Sigmoid colon (tissue), 6 donors: ENCODE measurements at regions not wholly inside any gene's neighbourhood (a gene's known extent, or its start where the extent isn't known, plus 50 kb on each side); places are given as distances from the start of the nearest gene placed in this dataset.

Experiments used
- DNase-seq: peaks from one replicate; pipeline ENCODE4 v3.0.0-alpha.2; 2019
- H3K27ac ChIP-seq, 4 donors: fragments of 200-600 bp; sonication (generic); one replicate each; pipeline ENCODE4 v1.5.1; 2016 to 2019; ENCODE audit warnings: mild to moderate bottlenecking in 1 of 4
- H3K27me3 ChIP-seq, 3 donors: fragments of 200-600 bp; sonication (generic); one replicate each; pipeline ENCODE4 v1.5.1; 2019; ENCODE audit warnings: mild to moderate bottlenecking in 1 of 3
- H3K36me3 ChIP-seq, 4 donors: fragments of 200-600 bp; sonication (generic); one replicate each; pipeline ENCODE4 v1.5.1; 2016 to 2019
- H3K4me1 ChIP-seq, 4 donors: fragments of 200-600 bp; sonication (generic); one replicate each; pipeline ENCODE4 v1.5.1; 2017 to 2019
- H3K4me3 ChIP-seq, 4 donors: fragments of 200-600 bp; sonication (generic); one replicate each; pipeline ENCODE4 v1.5.1; 2017 to 2019; ENCODE audit warnings: mild to moderate bottlenecking in 2 of 4, moderate library complexity in 1 of 4
- H3K9me3 ChIP-seq, 4 donors: fragments of 200-600 bp in 3 of 4; sonication (generic) in 3 of 4; one replicate each; pipeline versions ENCODE4 v1.5.1 to v1.6.1; 2013 to 2019
- CTCF ChIP-seq, 4 experiments: fragments of 450-650 bp in 3 of 4; fragments of 200-600 bp in 1 of 4; IDR thresholded peaks; one replicate each; pipeline ENCODE4 v1.5.1; 2016 to 2019; ENCODE audit warnings: antibody characterized with exemption in 4 of 4, mild to moderate bottlenecking in 3 of 4, moderate library complexity in 2 of 4
- EP300 ChIP-seq, 4 donors: sonication (generic); formaldehyde crosslinking; IDR thresholded peaks; one replicate each; pipeline ENCODE4 v1.6.1; 2017; ENCODE audit warnings: antibody characterized with exemption in 4 of 4
- POLR2A ChIP-seq, 2 donors: fragments of 450-650 bp; IDR thresholded peaks; one replicate each; pipeline ENCODE4 v1.6.1; 2016; ENCODE audit warnings: antibody characterized with exemption in 2 of 2, mild to moderate bottlenecking in 2 of 2, moderate library complexity in 2 of 2
- POLR2AphosphoS5 ChIP-seq, 4 donors: sonication (generic); formaldehyde crosslinking; IDR thresholded peaks; one replicate each; pipeline ENCODE4 v1.6.1; 2017; ENCODE audit warnings: antibody characterized with exemption in 4 of 4
- WGBS, 2 donors: extraction: QIAGEN DNeasy Blood & Tissue Kit; methylation state at CpG; one replicate each; pipeline ENCODE4 v1.1.7; 2013; 5-methylcytosine and 5-hydroxymethylcytosine counted together
- intact Hi-C: fragments of 100-400 bp; cut with DNase I; formaldehyde crosslinking; loops from one replicate; pipeline ENCODE4 v1.15.1; 2023
- donor health status: healthy with polysubstance abuse.
- donor health status: healthy.

- no peak overlapping the region for H3K27ac ChIP-seq
- intact Hi-C loops: no loop called here
- no peak overlapping the region for H3K4me3 ChIP-seq
- no peaks in the 10 kb centered on the region for H3K9me3 ChIP-seq
- DNase-seq: no peak
- no peaks in the 10 kb centered on the region for H3K27me3 ChIP-seq
- H3K4me1 ChIP-seq: no peaks in the 10 kb centered on the region
- 71 to 78% methylated on average over 6 of the region's 6 CpGs for WGBS, 2 donors
- TF ChIP-seq CTCF (IDR thresholded peaks at IDR 0.05) (no peak), POLR2AphosphoS5 (IDR thresholded peaks at IDR 0.05) (no peak), POLR2A (IDR thresholded peaks at IDR 0.05) (no peak), EP300 (IDR thresholded peaks at IDR 0.05) (no peak)
- H3K36me3 ChIP-seq: no peaks in the 10 kb centered on the region
Observed at GRCh38 chr2:15081356-15081755, 448.8 kb downstream of the LRATD1 start.

- H3K9me3 ChIP-seq: no peaks in the 10 kb centered on the region
- H3K36me3 ChIP-seq: no peaks in the 10 kb centered on the region
- H3K27me3 ChIP-seq: no peaks in the 10 kb centered on the region
- TF ChIP-seq POLR2A (IDR thresholded peaks at IDR 0.05) (no peak), POLR2AphosphoS5 (IDR thresholded peaks at IDR 0.05) (no peak), EP300 (IDR thresholded peaks at IDR 0.05) (no peak), CTCF (IDR thresholded peaks at IDR 0.05) (no peak)
- no peaks in the 10 kb centered on the region for H3K4me1 ChIP-seq
- intact Hi-C loops: no loop called here
- H3K4me3 ChIP-seq: no peak overlapping the region
- 66 to 81% methylated on average over 5 of the region's 5 CpGs for WGBS, 2 donors
- H3K27ac ChIP-seq: no peak overlapping the region
- DNase-seq: no peak
Observed at GRCh38 chr2:15082105-15083058, 449.9 kb downstream of the LRATD1 start.

- intact Hi-C loops: no loop called here
- WGBS, 2 donors: 93% methylated on average over 33 of the region's 33 CpGs
- TF ChIP-seq CTCF (IDR thresholded peaks at IDR 0.05): no peak
- no peak for TF ChIP-seq EP300 (IDR thresholded peaks at IDR 0.05)
- TF ChIP-seq POLR2AphosphoS5 (IDR thresholded peaks at IDR 0.05): no peak
- TF ChIP-seq POLR2A (IDR thresholded peaks at IDR 0.05): no peak
- H3K9me3 ChIP-seq: no peaks in the 10 kb centered on the region
- no peaks in the 10 kb centered on the region for H3K27me3 ChIP-seq
- no peaks in the 10 kb centered on the region for H3K36me3 ChIP-seq
- DNase-seq: no peak
- no peak overlapping the region for H3K27ac ChIP-seq
- H3K4me3 ChIP-seq: no peak overlapping the region
- H3K4me1 ChIP-seq: no peaks in the 10 kb centered on the region
Observed at GRCh38 chr2:15084826-15085489, 452.4 kb downstream of the LRATD1 start.

GRCh38 chr2:15092181-15092580 is 459.7 kb downstream of the LRATD1 start:
- intact Hi-C loops: no loop called here
- Histone ChIP-seq H3K4me1 (no peaks in the 10 kb centered on the region), H3K27ac (no peak overlapping the region), H3K9me3 (no peaks in the 10 kb centered on the region), H3K36me3 (no peaks in the 10 kb centered on the region), H3K4me3 (no peak overlapping the region), H3K27me3 (no peaks in the 10 kb centered on the region)
- no peak for TF ChIP-seq EP300 (IDR thresholded peaks at IDR 0.05)
- no peak for TF ChIP-seq POLR2AphosphoS5 (IDR thresholded peaks at IDR 0.05)
- no peak for TF ChIP-seq POLR2A (IDR thresholded peaks at IDR 0.05)
- TF ChIP-seq CTCF (IDR thresholded peaks at IDR 0.05): no peak
- DNase-seq: no peak
- 81 to 84% methylated on average over 1 of the region's 1 CpG for WGBS, 2 donors
